ENCODE measurements at regions not wholly inside any gene's neighbourhood (a gene's known extent, or its start where the extent isn't known, plus 50 kb on each side); places are given as distances from the start of the nearest gene placed in this dataset.
A peak's percentile ranks its signal among the peaks of the same experiment; 100 is the strongest.
"Not testable (repeated sequence)": the region's sequence is repeated elsewhere in the genome, so short reads cannot be mapped to it uniquely, and the experiment has no call there.

DNA sequence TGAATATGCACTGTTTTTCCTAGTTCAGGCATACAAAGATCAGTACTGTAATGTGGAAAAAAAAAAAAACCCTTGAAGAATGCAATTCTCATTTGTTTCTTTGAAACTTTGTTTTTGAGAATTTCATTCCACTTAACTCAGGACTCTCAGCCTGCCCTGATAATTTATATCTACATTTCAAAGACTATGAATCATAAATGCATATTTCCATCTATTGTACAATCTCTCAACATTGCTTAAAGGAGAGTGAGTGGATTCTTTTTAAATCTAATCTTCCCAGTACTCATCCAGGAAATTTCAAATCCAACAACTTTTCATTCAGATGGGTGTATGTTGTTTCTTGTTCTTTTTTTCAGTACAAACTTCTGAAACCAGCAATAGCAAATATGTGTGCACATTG is 322.2 kb upstream of the DDI1 start:
- Mint-ChIP-seq H3K4me1 (ENCODE audit: low read depth in 2 of 2) (peaks cover 0 to 7% of the 10 kb centered on the region in 2 donors), H3K4me3 (no peak overlapping the region), H3K36me3 (peaks cover 2% of the 10 kb centered on the region), H3K27ac (no peak overlapping the region), H3K27me3 (peaks cover 3 to 8% of the 10 kb centered on the region in 2 donors), H3K9me3 (peaks cover 7% of the 10 kb centered on the region)
- ATAC-seq (no peak), DNase-seq (ENCODE audit: low spot score) (no peak)

DNA sequence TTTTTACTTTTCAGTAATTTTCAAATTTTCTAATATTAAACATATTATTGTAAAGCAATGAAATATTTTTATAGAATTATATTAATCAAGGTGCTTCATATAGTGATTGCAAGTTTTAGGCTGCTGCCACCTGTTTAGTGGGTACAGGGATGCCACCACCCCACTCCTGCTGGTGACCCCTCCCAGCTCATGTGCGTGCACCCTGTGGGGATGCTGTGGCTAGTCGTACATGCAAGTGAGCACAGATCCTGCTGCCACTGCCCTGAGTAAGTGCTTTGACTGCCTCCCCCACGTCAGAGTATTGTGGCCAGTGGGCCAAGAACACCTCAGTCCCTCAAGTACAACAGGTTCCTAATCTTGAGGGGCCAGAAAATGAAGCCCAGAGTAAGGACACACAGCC is 320.1 kb upstream of the DDI1 start:
- no peak for ATAC-seq

GRCh38 chr11:103727262-103727661 is 309.2 kb upstream of the DDI1 start:
- H3K36me3 Mint-ChIP-seq: no peaks in the 10 kb centered on the region
- DNase-seq (ENCODE audit: low spot score): no peak
- no peak overlapping the region for H3K27ac Mint-ChIP-seq
- H3K4me3 Mint-ChIP-seq: no peak overlapping the region
- peaks cover 15% of the 10 kb centered on the region for H3K9me3 Mint-ChIP-seq
- no peaks in the 10 kb centered on the region for H3K4me1 Mint-ChIP-seq (ENCODE audit: low read depth in 2 of 2)
- H3K27me3 Mint-ChIP-seq: peaks cover 0 to 2% of the 10 kb centered on the region in 2 donors
- ATAC-seq: no peak

More for the DNA sequence above, 320.1 kb upstream of the DDI1 start:
- Mint-ChIP-seq H3K36me3 (no peaks in the 10 kb centered on the region), H3K27me3 (peaks cover 0 to 11% of the 10 kb centered on the region in 2 donors), H3K4me1 (ENCODE audit: low read depth in 2 of 2) (peaks cover 0 to 7% of the 10 kb centered on the region in 2 donors), H3K27ac (no peak overlapping the region), H3K4me3 (no peak overlapping the region), H3K9me3 (peaks cover 2% of the 10 kb centered on the region)
- no peak for DNase-seq (ENCODE audit: low spot score)

GRCh38 chr11:103729617-103730016 is 306.8 kb upstream of the DDI1 start:
- peaks cover 8% of the 10 kb centered on the region for H3K9me3 Mint-ChIP-seq
- no peaks in the 10 kb centered on the region for H3K36me3 Mint-ChIP-seq
- no peak for ATAC-seq
- H3K4me3 Mint-ChIP-seq: no peak overlapping the region
- peaks cover 0 to 2% of the 10 kb centered on the region in 2 donors for H3K27me3 Mint-ChIP-seq
- no peak for DNase-seq (ENCODE audit: low spot score)
- no peak overlapping the region for H3K27ac Mint-ChIP-seq
- peaks cover 0 to 7% of the 10 kb centered on the region in 2 donors for H3K4me1 Mint-ChIP-seq (ENCODE audit: low read depth in 2 of 2)

DNA sequence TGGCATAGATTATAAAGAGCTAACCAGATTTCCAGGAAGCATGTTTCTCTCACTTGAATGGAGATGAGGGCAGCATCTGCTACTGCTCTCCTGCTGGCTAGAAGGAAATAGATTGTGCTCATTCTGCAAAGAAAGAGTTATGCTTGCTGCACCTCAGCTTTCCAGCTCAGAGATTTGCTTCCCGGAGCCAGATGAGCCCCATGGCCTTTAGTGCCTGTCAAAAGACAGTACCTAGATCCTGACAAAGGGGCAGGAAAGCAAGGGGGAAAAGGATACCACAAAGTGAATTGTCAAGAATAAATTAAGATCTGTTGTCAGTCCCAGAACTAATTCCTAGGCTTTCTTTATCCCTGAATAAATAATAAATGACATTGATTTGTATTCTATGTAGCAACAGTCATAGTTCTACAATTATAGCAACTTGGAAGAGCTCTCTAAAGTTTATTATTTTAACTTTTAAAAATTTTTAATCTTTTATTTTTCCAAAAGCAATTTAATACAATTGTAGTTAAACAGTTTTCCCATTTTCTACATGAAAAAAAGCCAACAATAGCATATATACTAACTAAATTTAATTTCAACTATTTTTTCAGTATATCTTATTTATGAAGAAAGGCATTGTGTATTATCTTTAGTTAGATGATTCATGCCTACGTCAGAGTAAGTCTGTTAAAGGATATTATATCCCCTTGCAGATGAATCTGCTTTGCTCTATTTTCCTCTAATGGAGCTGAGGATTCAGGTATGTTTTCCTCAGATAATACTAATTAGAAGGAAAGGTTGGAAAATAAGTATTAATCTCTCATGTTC is 306.1 kb upstream of the DDI1 start:
- DNase-seq (ENCODE audit: low spot score): no peak
- H3K27ac Mint-ChIP-seq: no peak overlapping the region
- no peak for ATAC-seq
- H3K9me3 Mint-ChIP-seq: peaks cover 8% of the 10 kb centered on the region
- H3K4me1 Mint-ChIP-seq (ENCODE audit: low read depth in 2 of 2): peaks cover 0 to 11% of the 10 kb centered on the region in 2 donors
- no peak overlapping the region for H3K4me3 Mint-ChIP-seq
- peaks cover 0 to 2% of the 10 kb centered on the region in 2 donors for H3K27me3 Mint-ChIP-seq
- H3K36me3 Mint-ChIP-seq: no peaks in the 10 kb centered on the region

- Mint-ChIP-seq H3K27ac (no peak overlapping the region), H3K9me3 (peaks cover 5% of the 10 kb centered on the region), H3K4me1 (ENCODE audit: low read depth in 2 of 2) (peaks cover 0 to 18% of the 10 kb centered on the region in 2 donors), H3K4me3 (no peak overlapping the region), H3K27me3 (peaks cover 0 to 2% of the 10 kb centered on the region in 2 donors), H3K36me3 (no peaks in the 10 kb centered on the region)
- DNase-seq (ENCODE audit: low spot score) (no peak), ATAC-seq (no peak)
These were observed 304.8 kb upstream of the DDI1 start for GRCh38 chr11:103731670-103732069.

DNA sequence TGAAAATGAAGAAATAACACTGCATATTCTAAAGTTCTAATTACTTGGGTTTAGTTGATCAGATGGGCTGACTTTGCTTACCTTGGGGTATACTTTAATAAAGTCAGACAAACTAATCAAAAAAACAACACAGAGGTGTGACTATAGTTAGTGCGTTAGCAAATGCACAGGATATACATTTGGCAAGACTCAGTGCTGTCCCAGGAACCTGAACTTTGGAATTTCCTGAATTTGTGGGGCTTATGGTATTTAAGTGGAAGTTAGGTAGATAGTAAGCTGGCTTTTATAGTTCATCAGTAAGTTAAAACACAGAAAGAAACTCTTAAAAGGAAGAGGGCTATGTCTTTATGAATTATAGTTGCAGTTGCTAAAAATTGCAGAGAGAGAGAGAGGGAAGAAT is 302.6 kb upstream of the DDI1 start:
- no peak overlapping the region for H3K27ac Mint-ChIP-seq
- H3K4me3 Mint-ChIP-seq: no peak overlapping the region
- H3K27me3 Mint-ChIP-seq: no peaks in the 10 kb centered on the region
- H3K9me3 Mint-ChIP-seq: no peaks in the 10 kb centered on the region
- peaks cover 0 to 20% of the 10 kb centered on the region in 2 donors for H3K4me1 Mint-ChIP-seq (ENCODE audit: low read depth in 2 of 2)
- DNase-seq (ENCODE audit: low spot score) (no peak), ATAC-seq (no peak)
- no peaks in the 10 kb centered on the region for H3K36me3 Mint-ChIP-seq

- peaks cover 0 to 26% of the 10 kb centered on the region in 2 donors for H3K4me1 Mint-ChIP-seq (ENCODE audit: low read depth in 2 of 2)
- no peaks in the 10 kb centered on the region for H3K27me3 Mint-ChIP-seq
- H3K4me3 Mint-ChIP-seq: no peak overlapping the region
- ATAC-seq: no peak
- no peaks in the 10 kb centered on the region for H3K9me3 Mint-ChIP-seq
- no peaks in the 10 kb centered on the region for H3K36me3 Mint-ChIP-seq
- no peak for DNase-seq (ENCODE audit: low spot score)
- no peak overlapping the region for H3K27ac Mint-ChIP-seq
These were observed 300.9 kb upstream of the DDI1 start for GRCh38 chr11:103735497-103736032.

GRCh38 chr11:103736315-103737036 is 300.0 kb upstream of the DDI1 start:
- no peak overlapping the region for H3K27ac Mint-ChIP-seq
- no peak for ATAC-seq

GRCh38 chr11:103737037-103737622 is 299.3 kb upstream of the DDI1 start:
- no peak overlapping the region for H3K27ac Mint-ChIP-seq
- H3K4me3 Mint-ChIP-seq: no peak overlapping the region
- no peak for DNase-seq (ENCODE audit: low spot score)
- H3K9me3 Mint-ChIP-seq: no peaks in the 10 kb centered on the region
- no peak for ATAC-seq
- H3K4me1 Mint-ChIP-seq (ENCODE audit: low read depth in 2 of 2): peaks cover 0 to 26% of the 10 kb centered on the region in 2 donors
- no peaks in the 10 kb centered on the region for H3K36me3 Mint-ChIP-seq
- H3K27me3 Mint-ChIP-seq: no peaks in the 10 kb centered on the region

More at GRCh38 chr11:103736315-103737036, 300.0 kb upstream of the DDI1 start:
- no peaks in the 10 kb centered on the region for H3K9me3 Mint-ChIP-seq
- H3K27me3 Mint-ChIP-seq: no peaks in the 10 kb centered on the region
- H3K36me3 Mint-ChIP-seq: no peaks in the 10 kb centered on the region
- H3K4me1 Mint-ChIP-seq (ENCODE audit: low read depth in 2 of 2): peaks cover 0 to 26% of the 10 kb centered on the region in 2 donors
- DNase-seq (ENCODE audit: low spot score): no peak
- H3K4me3 Mint-ChIP-seq: no peak overlapping the region

DNA sequence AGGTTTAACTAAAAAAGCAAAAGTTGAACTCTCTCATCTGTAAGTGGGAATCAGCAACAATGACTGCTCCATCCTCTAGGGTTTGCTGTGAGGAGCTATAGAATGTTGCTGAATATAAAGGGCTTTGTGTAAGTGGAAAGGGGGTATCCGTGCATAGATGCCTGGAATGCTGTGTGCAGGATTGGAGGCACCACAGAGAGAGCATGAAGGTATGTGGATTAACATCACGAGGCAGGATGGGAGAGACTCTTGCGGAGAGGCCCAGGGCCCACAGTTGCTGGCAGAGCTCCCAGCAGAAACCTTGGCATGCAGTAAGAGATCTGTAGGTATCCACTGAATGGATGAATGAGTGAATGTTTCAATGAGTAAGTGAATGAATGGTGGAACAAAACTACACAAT is 298.7 kb upstream of the DDI1 start:
- Mint-ChIP-seq H3K27me3 (no peaks in the 10 kb centered on the region), H3K27ac (no peak overlapping the region), H3K4me3 (no peak overlapping the region), H3K9me3 (no peaks in the 10 kb centered on the region), H3K4me1 (ENCODE audit: low read depth in 2 of 2) (peaks cover 0 to 26% of the 10 kb centered on the region in 2 donors), H3K36me3 (no peaks in the 10 kb centered on the region)
- no peak for ATAC-seq
- DNase-seq (ENCODE audit: low spot score): no peak

GRCh38 chr11:103739074-103739796 is 297.2 kb upstream of the DDI1 start:
- Mint-ChIP-seq H3K4me1 (ENCODE audit: low read depth in 2 of 2) (peaks cover 0 to 22% of the 10 kb centered on the region in 2 donors), H3K27ac (peak overlapping the region in 1 of 2 donors; percentile 56)
- H3K27me3 Mint-ChIP-seq; H3K4me3 Mint-ChIP-seq; ATAC-seq; DNase-seq (ENCODE audit: low spot score); H3K36me3 Mint-ChIP-seq; H3K9me3 Mint-ChIP-seq: not testable (repeated sequence)

DNA sequence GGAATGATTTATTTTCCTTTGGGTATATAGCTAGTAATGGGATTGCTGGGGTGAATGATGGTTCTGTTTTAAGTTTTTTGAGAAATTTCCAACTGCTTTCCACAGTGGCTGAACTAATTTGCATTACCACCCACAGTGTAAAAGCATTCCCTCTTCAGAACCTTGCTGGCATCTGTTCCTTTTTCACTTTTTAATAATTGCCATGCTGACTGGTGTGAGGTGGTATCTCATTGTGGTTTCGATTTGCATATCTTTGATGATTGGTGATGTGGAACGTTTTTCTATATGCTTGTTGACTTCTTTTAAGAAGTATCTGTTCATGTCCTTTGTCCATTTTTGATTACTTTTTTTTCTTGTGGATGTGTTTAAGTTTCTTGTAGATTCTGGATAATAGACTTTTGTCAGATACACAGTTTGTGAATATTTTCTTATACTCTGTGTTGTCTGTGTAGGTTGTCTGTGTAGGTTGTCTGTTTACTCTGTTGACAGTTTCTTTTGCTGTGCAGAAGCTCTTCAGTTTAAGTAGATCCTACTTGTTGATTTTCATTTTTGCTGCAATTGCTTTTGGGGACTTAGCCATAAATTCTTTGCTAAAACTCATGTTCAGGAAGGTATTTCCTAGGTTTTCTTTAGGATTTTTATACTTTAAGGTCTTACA is 291.8 kb upstream of the DDI1 start:
- Mint-ChIP-seq H3K27me3 (no peaks in the 10 kb centered on the region), H3K4me3 (no peak overlapping the region), H3K27ac (no peak overlapping the region), H3K36me3 (no peaks in the 10 kb centered on the region), H3K9me3 (peaks cover 6% of the 10 kb centered on the region), H3K4me1 (ENCODE audit: low read depth in 2 of 2) (peaks cover 0 to 4% of the 10 kb centered on the region in 2 donors)
- no peak for DNase-seq (ENCODE audit: low spot score)
- ATAC-seq: no peak

Measured in natural killer cell treated with Interleukin-12 subunit alpha and Interleukin-12 subunit beta and Interleukin-15 and Interleukin-18, amount 100 ng/mL, for 72 hours (primary cell).